OCI-LY7 (cell line): ENCODE measurements at regions not wholly inside any gene's neighbourhood (a gene's known extent, or its start where the extent isn't known, plus 50 kb on each side); places are given as distances from the start of the nearest gene placed in this dataset.

Experiments used
- BruUV-seq: library from RNA; stranded (reverse); fragments of 400-500 nt; replicated peaks from 2 replicates; lab custom pipeline; 2021; lab: Mats Ljungman, UMichigan
- CTCF ChIA-PET: fragments of 300-600 bp; sonication (Branson Sonifier 250); formaldehyde crosslinking; loops from one replicate; lab custom pipeline; 2022; ENCODE audit warnings: antibody characterized with exemption; ENCODE audit not compliant: unreplicated experiment; lab: Charles Lee
- POLR2A ChIA-PET: fragments of 300-600 bp; sonication (Branson Sonifier 250); formaldehyde crosslinking; loops from one replicate; lab custom pipeline; 2022; ENCODE audit warnings: antibody characterized with exemption; lab: Charles Lee
- DNase-seq: peaks from one replicate; pipeline ENCODE4 v3.0.0-alpha.2; 2015; ENCODE audit warnings: low spot score
- H2AFZ ChIP-seq: fragments of 200-600 bp; sonication (generic), shearing (Covaris generic); 2 replicates; pipeline ENCODE4 v1.6.1; 2014; ENCODE audit warnings: mild to moderate bottlenecking, antibody characterized with exemption, low read length, moderate library complexity
- H3K27ac ChIP-seq: fragments of 200-600 bp; sonication (generic); 2 replicates; pipeline ENCODE4 v1.5.1; 2014; ENCODE audit warnings: mixed run types, low read depth, mild to moderate bottlenecking, moderate library complexity, low read length, inconsistent platforms; ENCODE audit not compliant: poor library complexity, severe bottlenecking
- H3K36me3 ChIP-seq: fragments of 200-600 bp; sonication (generic); 2 replicates; pipeline ENCODE4 v1.6.1; 2014; ENCODE audit warnings: mild to moderate bottlenecking, antibody characterized with exemption, low read length, moderate library complexity, mixed read lengths; ENCODE audit not compliant: insufficient read depth
- H3K4me1 ChIP-seq: fragments of 200-600 bp; sonication (generic); 2 replicates; pipeline ENCODE4 v1.5.1; 2014; ENCODE audit warnings: mild to moderate bottlenecking, low read length; ENCODE audit not compliant: insufficient read depth, poor library complexity, severe bottlenecking
- H3K4me2 ChIP-seq: fragments of 200-600 bp; sonication (generic); 2 replicates; pipeline ENCODE4 v1.6.1; 2014; ENCODE audit warnings: mild to moderate bottlenecking, low read length
- H3K4me3 ChIP-seq: fragments of 200-600 bp; sonication (generic); 2 replicates; pipeline ENCODE4 v1.5.1; 2014; ENCODE audit warnings: mild to moderate bottlenecking, low read depth, low read length; ENCODE audit not compliant: poor library complexity, severe bottlenecking
- H3K79me2 ChIP-seq: fragments of 200-600 bp; sonication (generic); 2 replicates; pipeline ENCODE4 v1.6.1; 2016; ENCODE audit warnings: low read depth, mild to moderate bottlenecking, low read length, moderate library complexity, mixed read lengths; ENCODE audit not compliant: insufficient read depth
- H3K9me2 ChIP-seq: fragments of 200-600 bp; sonication (generic); 2 replicates; pipeline ENCODE4 v1.6.1; 2016; ENCODE audit warnings: mild to moderate bottlenecking, low read length, mixed read lengths; ENCODE audit not compliant: insufficient read depth
- H3K9me3 ChIP-seq: fragments of 200-600 bp; sonication (generic); 2 replicates; pipeline ENCODE4 v1.6.1; 2014; ENCODE audit warnings: mild to moderate bottlenecking, mixed run types, low read length, mixed read lengths
- H4K20me1 ChIP-seq: fragments of 200-600 bp; sonication (generic); 2 replicates; pipeline ENCODE4 v1.6.1; 2014; ENCODE audit warnings: mild to moderate bottlenecking, antibody characterized with exemption, low read length, moderate library complexity, mixed read lengths; ENCODE audit not compliant: insufficient read depth
- CTCF ChIP-seq: fragments of 200-600 bp; sonication (generic); conservative IDR thresholded peaks from 2 replicates; pipeline ENCODE4 v1.5.1; 2014; ENCODE audit warnings: mild to moderate bottlenecking, antibody characterized with exemption, low read length, moderate library complexity, mixed read lengths
- EZH2phosphoT487 ChIP-seq: fragments of 200-600 bp; sonication (generic); IDR thresholded peaks from 2 replicates; pipeline ENCODE4 v1.6.1; 2018; ENCODE audit warnings: low read depth, borderline replicate concordance, mild to moderate bottlenecking, mixed run types, antibody characterized with exemption, low read length, moderate library complexity, mixed read lengths
- intact Hi-C: fragments of 100-400 bp; cut with micrococcal nuclease; formaldehyde crosslinking; loops from one replicate; pipeline ENCODE4 v1.10.0; 2022; ENCODE audit not compliant: unreplicated experiment

GRCh38 chr18:1495387-1495786 is 590.7 kb downstream of the ADCYAP1 start:
- Histone ChIP-seq H4K20me1 (no peaks in the 10 kb centered on the region), H3K9me3 (no peaks in the 10 kb centered on the region), H3K4me1 (no peaks in the 10 kb centered on the region), H3K79me2 (no peaks in the 10 kb centered on the region), H3K9me2 (no peaks in the 10 kb centered on the region), H3K4me2 (no peak overlapping the region), H2AFZ (no peak overlapping the region), H3K4me3 (no peak overlapping the region), H3K27ac (no peak overlapping the region), H3K36me3 (no peaks in the 10 kb centered on the region)
- TF ChIP-seq CTCF, result no peak
- TF ChIP-seq EZH2phosphoT487, result no peak
- ChIA-PET POLR2A (no interaction called here), CTCF (no interaction called here)
- no TSS peak for BruUV-seq
- no peak for DNase-seq
- intact Hi-C loops, result no loop called here

GRCh38 chr18:1496096-1496495 is 591.4 kb downstream of the ADCYAP1 start:
- Histone ChIP-seq H3K36me3 (no peaks in the 10 kb centered on the region), H3K4me3 (no peak overlapping the region), H3K27ac (no peak overlapping the region), H3K9me2 (no peaks in the 10 kb centered on the region), H3K79me2 (no peaks in the 10 kb centered on the region), H3K9me3 (no peaks in the 10 kb centered on the region), H2AFZ (no peak overlapping the region), H3K4me2 (no peak overlapping the region), H4K20me1 (no peaks in the 10 kb centered on the region), H3K4me1 (no peaks in the 10 kb centered on the region)
- DNase-seq, result no peak
- no TSS peak for BruUV-seq
- POLR2A ChIA-PET, result interaction anchor here (0.5 kb wide), 1 partner anchor 11 kb away, joined by 3 read pairs; no protein-coding TSS in a partner anchor
- TF ChIP-seq CTCF (no peak), EZH2phosphoT487 (no peak)
- intact Hi-C loops, result no loop called here
- CTCF ChIA-PET, result no interaction called here

GRCh38 chr18:1498216-1498615 is 593.5 kb downstream of the ADCYAP1 start:
- H3K36me3 ChIP-seq, result no peaks in the 10 kb centered on the region
- DNase-seq, result no peak
- intact Hi-C loops, result no loop called here
- no peaks in the 10 kb centered on the region for H3K4me1 ChIP-seq
- no peaks in the 10 kb centered on the region for H3K79me2 ChIP-seq
- no peaks in the 10 kb centered on the region for H4K20me1 ChIP-seq
- no peaks in the 10 kb centered on the region for H3K9me3 ChIP-seq
- ChIA-PET POLR2A (no interaction called here), CTCF (no interaction called here)
- TF ChIP-seq EZH2phosphoT487 (no peak), CTCF (no peak)
- no peak overlapping the region for H3K4me2 ChIP-seq
- H3K9me2 ChIP-seq, result no peaks in the 10 kb centered on the region
- H3K4me3 ChIP-seq, result no peak overlapping the region
- no TSS peak for BruUV-seq
- no peak overlapping the region for H3K27ac ChIP-seq
- no peak overlapping the region for H2AFZ ChIP-seq
